GM18867 (cell line): ENCODE measurements at regions not wholly inside any gene's neighbourhood (a gene's known extent, or its start where the extent isn't known, plus 50 kb on each side); places are given as distances from the start of the nearest gene placed in this dataset.
"Not testable (repeated sequence)": the region's sequence is repeated elsewhere in the genome, so short reads cannot be mapped to it uniquely, and the experiment has no call there.

ENCODE experiments used
- ATAC-seq: cut with Tn5 transposase; IDR thresholded peaks from one replicate; pipeline ENCODE4 v1.9.1; 2021; ENCODE audit warnings: mild to moderate bottlenecking, moderate library complexity; ENCODE audit not compliant: unreplicated experiment

DNA sequence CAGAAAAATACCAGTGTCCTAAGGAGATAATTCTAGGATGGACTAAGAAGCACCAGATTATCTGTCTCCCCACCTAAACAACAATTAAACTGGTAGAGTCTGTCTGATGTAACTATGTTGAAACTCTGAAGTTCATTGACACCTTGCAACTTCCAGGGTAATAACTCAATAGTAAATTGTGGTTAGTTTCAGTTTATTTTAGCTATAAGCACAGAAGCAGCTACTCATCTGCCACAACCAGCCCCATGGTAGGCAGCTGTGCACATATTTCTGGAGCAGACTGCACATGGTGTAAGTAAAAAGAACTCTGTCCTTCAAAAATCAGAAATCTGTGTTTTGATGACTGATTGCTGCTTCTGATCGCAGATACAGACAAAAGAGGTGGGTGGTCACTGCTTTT, 852.1 kb downstream of the CDH11 start:
- ATAC-seq = no peak

DNA sequence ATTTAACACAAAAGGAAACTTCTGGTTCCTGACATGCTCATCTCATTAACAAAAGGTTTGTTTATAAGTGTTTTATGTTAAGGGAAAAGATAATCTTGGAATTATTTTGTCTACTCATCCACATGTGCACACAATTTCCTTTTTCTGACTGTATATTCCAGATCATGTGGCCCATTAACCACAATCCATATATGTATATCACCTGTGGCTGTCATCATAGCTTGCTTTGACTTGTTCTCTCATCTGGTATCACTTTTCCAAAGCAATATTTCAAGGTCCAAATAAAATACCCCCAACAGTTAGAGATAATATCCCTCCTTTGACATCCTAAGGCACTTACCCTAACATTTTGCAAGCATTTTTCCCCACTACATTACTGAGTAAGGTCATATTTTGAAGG, 856.1 kb downstream of the CDH11 start:
- no peak for ATAC-seq

DNA sequence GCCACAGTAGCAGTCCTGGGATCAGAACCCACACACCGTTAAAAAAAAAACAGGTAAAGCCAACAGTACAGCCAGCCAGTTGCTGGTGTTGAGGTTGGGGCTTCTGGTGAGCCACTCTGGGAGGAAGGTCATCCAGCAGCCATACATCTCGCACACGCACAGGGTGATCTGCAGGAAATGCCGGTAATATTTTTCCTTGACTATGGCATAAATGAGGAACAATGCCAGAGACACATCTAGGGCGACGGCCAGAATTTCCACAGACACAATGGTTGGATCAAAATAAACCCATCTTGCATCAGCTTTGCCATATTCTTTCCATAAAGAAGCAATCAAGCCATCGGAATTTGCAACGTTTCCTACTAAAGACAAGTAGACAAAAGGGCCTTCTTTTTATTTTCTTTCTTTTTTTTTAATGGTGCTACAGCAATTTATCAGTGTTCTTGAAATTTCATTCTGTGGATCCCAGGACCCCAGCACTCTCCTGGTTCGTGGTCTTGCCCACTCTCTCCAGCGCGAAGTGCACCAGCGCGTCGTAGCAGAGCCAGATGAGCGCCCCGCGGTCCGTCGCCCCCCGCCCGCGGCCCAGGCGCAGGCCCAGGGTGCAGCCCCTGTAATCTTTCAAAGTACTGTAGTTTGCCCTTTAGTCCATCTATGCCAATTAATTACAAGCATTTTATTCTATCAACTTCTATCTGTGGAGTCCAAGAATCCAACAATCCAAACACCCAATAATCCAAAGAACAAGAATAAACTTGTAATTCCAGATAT, 861.0 kb downstream of the CDH11 start:
- not testable (repeated sequence) for ATAC-seq

DNA sequence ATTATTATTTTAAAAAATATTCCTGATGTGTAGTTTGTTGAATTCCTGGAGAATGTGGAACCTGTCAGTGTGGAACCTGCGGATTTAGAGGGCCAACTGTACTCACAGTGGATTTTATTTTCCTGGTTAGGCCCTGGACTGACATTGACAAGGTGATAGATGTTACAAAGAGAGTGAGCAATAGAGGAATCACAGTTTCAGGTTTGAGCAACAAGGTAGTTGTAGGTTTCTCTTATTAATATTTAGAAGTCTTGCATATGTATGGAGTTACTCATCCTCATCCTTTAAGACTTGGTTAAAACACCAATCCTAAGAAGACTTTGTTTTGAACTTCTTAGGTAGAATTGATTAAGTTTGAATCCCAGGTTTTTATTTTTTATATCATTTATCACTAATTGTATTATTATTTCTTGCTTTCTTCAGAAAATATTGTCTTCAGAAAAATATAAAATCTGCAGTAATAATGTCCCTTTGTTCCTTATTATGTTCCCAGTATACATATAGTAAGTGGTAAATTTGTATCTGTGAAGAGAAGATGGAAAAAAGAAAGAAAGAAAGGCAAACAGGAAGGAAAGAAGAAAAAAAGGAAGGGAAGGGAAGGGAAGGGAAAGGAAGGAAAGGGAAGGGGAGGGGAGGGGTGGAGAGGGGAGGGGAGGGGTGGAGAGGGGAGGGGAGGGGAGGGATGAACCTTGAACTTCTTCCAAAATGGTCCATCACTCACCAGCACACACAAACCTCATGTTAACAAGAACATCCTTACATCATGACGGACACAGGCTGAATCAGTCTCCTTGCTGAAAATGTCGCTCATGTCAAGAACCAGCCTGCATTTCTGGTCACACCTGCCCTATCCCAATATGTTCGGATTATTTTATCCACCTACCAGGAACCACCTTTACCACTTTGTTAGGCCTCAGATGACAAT, 867.2 kb downstream of the CDH11 start:
- ATAC-seq = no peak

DNA sequence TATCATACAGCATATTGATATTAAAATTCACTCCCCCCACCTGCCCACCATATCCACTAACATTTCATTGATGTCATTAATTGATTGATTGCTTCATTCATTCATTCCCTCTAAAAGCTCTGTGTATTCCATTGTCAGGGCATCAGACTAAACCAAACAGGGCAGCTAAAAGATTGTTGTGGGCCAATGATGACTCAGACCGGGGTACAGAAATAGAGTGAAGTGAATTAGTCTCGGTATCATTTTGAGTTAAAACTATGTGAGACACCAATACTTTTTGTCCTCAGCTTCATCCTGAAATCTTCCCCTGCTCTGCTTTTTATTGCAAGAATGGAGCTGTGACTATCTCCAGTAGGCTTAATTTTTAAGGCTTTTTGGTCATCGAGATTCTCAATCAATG, 868.3 kb downstream of the CDH11 start:
- ATAC-seq = no peak

DNA sequence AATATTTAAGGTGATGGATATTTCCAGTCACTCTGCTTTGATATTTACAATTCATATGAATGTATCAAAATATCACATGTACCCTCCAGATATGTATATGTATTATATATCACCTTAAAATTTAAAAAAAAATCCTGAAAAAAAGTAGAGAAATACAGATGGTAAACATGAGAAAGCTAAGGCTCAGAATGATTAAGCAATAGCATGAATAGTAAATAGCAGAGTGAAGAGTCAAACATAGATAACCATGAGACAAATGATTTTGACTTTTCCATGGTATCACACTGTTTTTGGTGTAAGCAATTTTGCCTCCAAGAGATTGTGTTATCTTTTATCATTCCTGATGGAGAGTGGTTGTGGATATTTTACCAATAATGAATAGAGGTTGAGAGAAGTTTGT, 868.8 kb downstream of the CDH11 start:
- no peak for ATAC-seq

DNA sequence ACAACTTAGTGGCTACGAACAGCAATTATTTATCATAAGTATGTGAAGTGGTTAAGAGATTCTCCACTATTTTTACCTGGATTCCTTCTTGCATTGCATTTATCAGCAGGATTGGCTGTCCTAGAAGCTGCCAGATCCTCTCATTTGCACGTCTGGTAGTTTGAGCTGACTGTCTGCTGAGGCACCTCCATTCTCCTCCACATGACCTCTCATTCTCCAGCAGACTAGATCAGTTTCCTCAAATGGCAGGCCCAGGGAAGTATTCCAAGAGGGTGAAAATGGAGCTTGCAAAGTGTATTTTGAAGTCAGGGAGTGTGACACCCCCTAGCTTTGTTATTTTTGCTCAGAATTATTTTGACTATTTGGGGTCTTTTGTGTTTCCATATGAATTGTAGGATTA, 870.1 kb downstream of the CDH11 start:
- no peak for ATAC-seq

DNA sequence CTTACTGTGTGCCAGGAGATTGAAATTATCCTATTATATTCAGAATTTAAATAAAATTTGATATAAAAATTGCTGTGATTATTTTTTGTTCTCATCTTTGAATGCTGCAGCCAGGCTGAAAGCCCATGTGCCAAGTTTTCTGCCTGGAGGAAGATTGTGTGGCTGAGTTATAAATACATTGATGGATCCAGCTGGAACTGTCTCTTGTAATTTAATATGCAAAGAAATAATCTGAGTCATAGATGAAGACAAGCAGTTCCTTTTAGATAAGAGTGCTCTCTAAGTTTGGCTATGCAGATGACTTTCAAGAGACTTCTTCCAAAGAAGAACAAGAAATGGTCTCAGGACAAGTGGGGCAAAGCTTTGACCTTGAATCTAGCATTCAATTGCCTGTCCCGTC, 871.0 kb downstream of the CDH11 start:
- no peak for ATAC-seq

DNA sequence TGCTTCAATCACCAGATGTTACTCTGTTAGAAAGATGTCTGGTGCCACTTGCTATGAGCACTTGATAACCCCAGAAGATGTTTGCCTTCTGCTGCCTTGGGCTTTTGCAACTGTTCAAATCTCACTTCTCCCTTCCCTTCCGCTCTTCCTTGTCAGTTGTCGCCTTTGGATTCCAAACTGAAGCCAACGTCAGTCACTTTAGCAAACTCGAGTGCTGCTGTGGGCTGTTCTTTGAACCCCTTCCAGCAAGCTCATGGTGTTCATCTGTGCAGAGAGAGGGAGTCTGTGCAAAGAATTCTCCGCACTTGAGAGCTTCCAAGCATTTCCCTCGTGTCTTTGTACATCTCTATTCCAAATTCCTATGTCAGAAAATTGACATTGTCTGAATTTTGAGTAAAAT, 879.4 kb downstream of the CDH11 start:
- ATAC-seq = no peak

DNA sequence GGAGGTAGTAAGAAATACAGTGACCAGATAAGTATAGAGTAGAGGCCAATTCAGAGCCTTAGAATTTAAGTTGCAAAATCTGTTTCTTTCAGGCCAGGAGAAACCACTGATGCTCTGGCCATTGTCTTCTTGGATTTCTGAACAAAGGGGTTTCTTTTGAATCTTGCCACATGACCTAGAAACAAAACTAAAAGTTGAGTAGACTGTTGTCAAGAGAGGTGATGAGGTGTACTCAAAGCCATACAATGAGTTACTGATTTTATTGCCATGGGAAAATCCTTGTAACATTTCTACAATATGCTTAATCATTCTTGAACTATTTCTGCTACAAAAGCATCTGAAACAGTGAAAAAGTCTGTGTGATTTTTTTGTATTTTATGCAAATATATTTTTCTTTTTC, 881.3 kb downstream of the CDH11 start:
- no peak for ATAC-seq

DNA sequence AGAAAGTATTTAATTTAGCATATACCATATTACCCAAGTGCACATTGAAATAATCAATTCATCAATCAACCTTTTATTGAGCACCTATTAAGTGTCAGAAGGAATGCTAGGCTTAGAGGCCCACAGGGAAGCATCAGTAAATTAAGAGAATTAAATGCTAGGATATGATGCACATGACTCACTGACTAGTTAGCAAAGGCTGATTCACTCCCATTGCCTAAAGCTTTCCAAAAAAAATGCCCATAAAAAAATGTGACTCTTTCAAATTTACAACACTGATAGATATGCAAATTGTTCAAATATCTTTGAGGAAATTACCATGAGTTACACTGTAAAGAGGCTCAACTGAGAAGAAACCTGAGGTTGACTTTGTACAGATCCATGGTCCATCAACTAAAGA, 883.3 kb downstream of the CDH11 start:
- no peak for ATAC-seq

DNA sequence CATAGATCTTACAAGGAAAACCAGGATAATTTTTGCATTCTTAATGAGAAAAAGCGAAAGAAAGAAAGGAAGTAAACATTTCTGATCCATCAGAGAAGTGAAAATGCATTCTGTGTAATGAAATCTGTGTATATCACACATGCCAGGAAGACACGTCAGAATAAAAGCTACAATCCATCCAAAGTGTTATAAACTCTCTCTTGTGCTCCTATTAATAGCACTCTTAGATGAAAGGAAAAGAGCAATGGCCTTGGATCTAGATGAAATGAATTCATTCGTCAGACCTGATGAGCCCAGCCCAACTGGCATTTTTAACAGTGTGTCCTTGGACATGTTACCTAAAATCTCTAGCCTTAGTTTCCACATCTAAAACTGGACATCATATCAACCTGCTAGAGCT, 885.5 kb downstream of the CDH11 start:
- ATAC-seq = no peak

DNA sequence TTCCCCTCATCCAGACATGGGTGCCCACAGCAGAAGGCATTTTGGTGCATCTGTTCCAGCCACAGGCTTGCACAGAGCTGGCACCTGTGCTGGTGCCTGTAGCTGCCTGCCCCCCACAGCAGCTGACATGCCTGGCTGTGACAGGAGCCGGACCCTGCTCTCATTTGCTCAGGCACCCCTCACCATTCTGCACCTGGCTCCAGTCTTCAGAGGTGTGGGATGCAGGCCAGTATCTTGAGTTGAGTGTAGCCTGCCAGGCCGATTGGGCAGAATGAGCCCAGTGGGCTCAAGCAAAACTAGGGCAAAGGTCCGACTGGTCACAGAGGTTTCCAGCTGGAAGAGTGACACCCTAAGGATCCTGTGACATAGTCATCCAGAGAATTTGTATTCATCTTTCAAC, 887.7 kb downstream of the CDH11 start:
- no peak for ATAC-seq

DNA sequence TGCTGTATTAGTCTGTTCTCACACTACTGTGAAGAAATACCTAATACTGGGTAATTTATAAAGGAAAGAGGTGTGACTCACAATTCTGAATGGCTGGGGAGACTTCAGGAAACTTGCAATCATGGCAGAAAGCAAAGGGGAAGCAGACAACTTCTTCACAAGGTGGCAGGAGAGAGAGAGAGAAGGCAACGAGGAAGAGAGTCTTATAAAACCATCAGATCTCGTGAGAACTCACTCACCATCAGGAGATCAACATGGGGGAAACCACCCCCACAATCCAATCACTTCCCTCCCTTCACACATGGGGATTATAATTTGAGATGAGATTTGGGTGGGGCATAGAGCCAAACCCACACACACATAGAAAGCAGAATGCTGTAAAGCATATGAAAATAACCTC, 896.2 kb downstream of the CDH11 start:
- ATAC-seq = no peak

DNA sequence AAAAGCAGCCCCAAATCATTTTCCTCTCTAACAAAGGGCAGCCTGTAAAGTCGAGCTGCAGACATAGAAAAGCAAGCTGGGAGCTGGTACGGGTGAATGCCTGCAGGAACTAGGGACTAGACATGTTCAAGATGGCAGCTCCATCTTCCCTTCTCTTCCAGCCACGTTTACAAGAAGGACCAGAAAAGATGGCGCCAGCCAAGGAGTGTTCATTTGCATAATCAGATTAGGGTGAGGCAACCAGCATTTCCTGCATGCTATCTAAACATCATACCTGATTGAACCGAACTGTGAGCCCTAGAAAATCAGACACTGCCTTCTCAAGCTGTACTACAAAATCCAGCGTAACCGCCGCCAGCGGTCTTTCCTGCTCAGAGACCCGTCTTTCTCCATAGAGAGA, 896.8 kb downstream of the CDH11 start:
- ATAC-seq = no peak

DNA sequence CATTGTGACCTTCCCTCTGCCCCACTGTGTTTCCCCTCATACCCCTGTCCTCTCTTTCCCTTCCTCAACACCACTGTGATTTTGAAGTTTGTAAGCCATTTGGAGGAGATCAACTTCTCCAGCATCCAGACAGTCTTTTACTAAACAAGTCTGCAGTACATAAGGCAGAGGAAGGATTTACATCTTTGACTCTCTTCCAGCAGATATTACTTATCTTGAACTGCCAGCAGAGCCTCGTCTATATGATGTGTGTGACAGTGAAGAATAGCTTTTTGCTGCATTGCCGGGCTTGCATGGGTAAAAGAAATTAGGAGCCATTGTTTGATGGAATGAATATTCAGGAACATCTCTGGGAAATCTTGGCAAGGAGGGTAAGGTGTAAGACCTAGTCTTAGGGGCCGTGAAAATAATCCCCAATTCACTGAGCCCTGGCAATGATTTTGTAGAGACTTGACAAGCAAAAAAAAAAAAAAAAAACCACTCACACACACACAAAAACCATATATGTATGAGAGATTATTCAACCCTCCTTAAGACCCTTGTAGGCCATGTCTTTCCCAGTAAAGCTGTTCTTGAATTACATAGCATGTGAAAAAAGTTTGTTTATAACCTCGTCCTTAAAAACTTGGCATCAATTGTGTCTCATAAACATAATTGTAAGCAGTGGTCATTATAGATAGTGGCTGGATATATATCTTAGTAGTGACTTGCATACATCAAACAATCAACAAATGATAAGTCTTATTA, 903.9 kb downstream of the CDH11 start:
- no peak for ATAC-seq

DNA sequence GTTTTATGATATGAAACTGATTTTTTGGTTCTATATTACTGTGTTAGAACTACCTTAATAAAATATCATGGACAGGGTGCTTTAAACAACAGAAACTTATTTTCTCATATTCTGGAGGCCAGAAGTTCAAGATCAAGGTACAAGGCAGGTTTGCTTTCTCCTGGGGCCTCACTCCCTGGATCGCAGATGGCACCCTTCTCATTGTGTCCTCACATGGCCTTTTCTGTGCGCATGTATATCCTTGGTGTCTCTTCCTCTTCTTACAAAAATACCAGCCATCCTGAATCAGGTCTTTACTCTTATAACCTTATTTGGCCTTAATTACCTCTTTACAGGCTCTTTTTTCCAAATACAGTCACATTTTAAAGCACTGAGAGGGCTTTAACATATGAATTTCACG, 906.1 kb downstream of the CDH11 start:
- no peak for ATAC-seq

DNA sequence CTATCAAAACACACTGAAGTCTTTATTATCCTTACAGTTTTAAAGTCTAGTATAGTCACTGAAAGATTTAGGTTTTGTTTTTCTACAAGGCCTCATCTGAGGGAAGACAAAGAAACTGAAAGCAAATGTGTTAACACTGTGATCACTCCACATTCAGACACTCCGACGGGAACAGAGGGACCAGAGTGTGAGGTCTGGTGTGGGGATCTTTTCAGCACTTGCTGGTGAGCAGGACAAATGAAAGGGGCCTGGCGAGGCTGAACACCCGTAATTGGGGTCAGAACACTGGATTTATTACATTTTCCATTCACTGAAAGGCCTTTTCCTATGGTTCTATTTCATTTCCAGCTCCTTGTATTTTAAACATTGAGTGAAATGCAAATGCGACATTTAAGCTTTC, 910.5 kb downstream of the CDH11 start:
- ATAC-seq = no peak

DNA sequence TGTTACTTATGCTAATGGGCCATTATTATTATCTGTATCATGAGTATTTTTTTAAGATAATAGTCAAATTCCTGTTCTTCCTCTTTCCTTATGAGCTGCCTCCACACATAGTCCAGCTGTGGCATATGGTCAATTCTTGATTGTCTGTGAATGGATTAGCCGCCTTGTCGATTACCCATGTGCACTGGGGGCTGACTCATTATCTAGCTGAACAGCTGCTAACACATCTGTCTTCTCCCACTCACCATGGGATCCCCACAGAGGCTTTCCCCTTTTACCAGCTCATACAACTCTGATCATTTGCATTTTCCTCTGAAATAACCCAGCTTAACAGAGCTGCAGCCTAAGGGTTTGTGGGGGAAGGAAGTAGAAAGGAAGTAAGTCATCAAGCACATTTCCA, 915.0 kb downstream of the CDH11 start:
- ATAC-seq = no peak

DNA sequence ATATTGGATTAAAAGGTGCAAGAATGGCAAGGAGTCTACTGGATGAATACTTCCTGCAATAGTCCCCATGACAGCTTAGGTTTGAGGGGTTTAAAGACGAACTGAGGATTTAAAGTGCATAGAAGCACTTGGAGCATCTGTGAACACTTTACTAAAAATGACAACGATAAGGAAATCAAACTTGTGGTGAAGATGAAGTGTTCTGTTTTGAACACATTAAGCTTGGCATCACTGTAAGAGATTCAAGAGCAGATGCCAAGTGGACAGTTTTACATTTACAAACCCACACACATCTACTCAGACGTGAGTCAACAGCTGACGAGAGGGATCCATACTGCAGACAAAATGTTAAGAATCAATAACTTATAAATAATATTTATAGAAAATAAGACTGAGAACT, 918.7 kb downstream of the CDH11 start:
- no peak for ATAC-seq

DNA sequence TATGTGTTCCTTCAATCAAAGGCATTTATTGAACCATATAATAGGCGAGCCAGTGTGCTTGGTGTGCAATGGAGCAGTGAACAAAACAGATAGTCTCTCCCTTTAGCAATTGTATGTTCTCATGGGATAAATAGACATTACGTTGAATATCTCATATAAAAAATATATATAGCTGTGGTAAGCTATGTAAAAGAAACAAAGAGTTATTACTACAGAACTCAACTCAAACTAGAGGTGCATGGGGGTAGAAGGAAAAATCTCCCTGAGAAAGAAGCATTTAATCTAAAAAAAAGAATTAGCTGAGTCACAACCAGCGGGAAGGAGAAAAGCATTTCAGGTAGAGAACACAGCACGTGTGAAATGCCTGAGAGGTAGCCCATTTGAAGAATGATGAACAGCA, 919.3 kb downstream of the CDH11 start:
- ATAC-seq = no peak

DNA sequence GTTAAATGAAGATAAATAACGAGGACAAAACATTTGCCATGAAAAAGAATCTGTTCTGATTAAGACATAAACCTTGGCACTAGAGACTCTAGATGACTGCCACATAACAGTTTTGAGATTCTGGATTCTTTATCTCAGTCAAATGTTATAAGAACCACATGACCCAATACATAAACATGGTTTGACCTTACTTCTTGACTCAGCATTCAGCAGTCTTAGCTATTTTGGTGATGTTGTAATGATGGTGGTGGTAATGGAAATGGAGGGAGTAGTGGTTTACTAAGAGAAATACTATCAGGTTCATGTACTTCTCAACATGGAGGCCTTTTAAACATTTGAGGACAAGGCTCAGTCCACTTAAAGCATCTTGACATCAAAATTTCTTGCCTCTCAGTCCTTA, 925.4 kb downstream of the CDH11 start:
- ATAC-seq = no peak
